HG02870 (cell line): ENCODE measurements at regions not wholly inside any gene's neighbourhood (a gene's known extent, or its start where the extent isn't known, plus 50 kb on each side); places are given as distances from the start of the nearest gene placed in this dataset.

ENCODE experiments used
- ATAC-seq: cut with Tn5 transposase; IDR thresholded peaks from one replicate; pipeline ENCODE4 v1.9.1; 2021; ENCODE audit warnings: mild to moderate bottlenecking, moderate library complexity; ENCODE audit not compliant: unreplicated experiment

DNA sequence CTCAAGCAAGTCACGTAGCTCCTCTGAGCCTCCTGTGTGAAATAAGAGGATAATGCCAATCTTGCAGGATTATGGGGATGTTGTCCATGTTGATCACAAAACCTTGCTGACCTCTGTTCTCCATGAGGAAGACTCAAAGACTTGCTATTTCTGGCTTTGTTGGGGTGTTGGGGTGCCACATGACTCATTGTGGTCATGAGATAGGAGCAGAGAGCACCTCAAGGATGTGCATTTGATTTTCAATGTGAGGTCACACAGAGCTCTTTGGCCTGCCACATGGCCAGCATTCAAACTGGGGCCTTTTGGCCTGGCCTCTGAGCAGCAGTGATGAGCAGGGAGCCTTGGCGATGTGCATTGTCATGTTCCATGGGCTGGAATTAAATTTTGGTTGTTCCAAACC lies 380.3 kb downstream of the GADD45G start:
- ATAC-seq: no peak

DNA sequence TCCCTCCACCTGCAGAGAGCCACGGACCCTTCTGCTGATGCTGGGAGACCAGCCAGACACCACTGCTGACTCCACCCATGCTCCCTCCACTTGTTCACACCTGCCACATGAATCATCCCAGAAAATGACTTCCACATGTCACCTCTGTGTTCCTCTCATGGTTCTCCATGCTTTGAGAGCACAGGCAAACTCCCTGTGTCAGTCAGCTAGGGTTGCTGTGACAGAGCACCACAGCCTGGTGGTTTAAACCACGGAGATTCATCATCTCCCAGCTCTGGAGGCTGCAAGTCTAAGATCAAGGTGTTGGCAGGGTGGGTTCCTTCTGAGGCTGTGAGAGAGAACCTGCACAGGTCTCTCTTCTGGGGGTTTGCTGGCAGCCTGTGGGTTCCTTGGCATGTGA lies 381.4 kb downstream of the GADD45G start:
- ATAC-seq: no peak

DNA sequence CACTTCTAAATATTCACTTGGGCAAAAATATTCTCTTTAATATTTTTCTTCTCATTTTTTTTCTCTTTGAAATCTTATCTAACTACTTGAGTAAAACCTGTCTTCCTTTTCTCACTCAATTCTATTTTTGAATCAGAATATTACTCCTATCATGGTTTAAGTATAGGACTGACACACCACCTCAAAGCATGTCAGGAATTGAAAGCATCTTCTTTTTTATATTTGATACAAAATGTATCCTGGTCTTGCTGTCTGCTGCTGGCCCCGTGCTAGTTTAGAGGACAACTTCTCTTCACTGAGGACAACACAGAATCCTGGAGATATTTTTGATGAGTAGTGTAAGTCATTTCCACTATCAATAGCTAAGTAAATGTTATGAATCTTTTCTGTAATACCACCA lies 383.6 kb downstream of the GADD45G start:
- ATAC-seq: no peak

DNA sequence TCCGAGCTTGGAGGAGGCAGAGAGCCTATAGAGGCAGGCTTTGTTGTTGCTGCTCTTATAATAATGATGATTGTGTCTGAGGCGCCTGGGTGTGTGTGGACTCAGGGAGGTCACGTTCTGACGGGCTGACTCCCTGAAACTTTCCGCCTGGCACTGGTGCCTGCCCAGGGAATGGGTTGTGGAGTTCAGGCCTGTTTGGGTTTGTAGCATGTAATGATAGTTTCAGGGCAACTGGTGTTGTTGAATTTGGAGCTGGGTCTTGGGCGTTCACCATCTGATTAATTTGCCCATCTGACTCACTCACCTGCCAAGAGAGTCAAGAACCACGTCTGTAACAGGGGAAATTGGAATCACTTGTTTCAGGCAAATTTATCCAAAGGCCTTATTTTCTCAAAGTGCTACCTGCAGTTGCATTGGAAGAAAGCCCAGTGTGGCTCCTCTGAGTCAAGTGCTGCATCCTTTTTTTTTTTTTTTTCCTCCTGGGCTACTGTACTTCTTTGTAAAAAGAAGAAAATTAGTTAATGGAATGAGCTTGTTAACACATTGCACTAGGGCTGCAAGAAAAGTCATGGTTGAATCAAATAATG lies 386.5 kb downstream of the GADD45G start:
- ATAC-seq: no peak

DNA sequence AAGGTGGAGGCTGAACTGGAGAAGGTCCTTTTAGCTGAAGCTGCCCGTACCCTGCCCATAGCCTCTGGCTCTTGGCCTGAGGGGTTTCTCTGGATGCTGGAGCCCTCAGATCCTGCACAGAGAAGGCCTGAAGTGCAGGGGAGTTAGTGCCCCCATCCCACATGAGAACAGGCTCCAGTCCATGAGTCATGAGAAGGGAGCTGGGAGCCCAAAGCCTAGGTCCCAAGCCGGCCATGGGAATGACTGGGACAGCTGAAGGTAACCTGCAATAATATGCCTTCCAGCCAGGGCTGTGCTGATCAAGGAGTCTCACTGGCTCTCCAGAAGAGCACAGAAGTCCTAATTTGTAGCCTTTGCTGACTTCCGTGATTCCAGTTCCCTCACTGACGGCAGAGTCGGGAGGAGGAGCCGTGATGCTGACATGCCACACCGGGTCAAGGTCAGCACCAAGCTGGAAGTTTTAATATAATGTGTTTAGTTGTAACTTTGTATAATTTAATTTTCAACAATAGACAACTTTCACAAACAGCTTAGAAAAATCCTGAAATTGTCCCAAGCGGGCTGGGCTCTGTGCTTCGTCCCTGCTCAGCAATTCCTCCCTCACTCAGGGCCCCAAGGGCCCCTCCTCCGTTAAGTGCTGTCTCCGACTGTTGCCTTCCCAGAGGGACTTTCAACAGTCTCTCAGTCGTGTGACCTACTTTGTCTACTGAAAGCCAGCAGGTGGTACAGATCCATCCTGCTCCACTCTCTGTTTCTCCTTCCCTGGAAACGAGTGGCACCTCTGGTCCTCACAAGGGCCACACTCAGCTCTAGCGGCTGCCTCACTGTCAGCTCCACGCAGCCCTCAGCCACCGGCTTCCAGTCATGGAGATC lies 387.8 kb downstream of the GADD45G start:
- ATAC-seq: no peak

DNA sequence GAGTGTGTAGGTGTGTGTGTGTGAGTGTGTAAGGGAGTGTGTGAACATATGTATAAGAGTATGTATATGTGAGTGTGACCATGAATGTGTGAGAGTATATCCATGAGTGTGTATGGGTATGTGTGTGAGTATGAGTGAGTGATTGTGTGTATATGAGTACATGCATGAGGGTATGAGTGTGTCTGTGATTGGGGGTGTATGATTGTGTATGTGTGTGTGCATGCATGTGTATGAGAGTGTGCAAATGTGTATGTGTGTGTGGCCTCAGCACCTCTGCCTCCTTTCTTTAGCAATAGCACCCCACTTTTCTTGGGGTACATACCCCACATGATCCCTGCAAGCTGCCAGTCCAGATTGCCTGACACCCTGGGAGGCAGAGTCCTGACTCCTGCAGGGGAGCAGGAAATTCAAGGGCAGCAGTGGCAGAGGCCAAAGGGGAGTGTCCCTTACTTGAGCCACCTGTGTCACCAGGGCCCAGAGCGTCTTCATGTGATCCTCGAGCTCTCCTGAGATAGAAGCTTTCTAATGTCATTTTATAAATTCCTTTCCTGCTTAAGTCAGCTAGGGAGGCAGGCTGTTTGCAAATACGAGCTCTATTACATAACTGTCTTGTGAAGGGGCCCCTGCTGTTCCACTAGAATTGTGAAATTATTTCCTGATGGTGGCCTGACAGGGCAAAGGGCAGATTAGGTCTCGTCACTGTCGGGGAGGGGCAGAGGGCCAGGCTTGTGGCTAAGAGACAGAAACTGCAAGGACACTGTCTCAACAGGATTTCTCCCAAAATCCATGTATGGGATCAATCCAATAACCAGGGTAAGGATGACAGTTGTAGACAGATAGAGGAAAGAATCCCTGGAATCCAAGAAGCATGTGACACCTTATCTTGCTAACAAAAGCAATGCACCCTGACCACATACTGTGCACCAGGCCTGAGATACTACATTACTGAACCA lies 389.1 kb downstream of the GADD45G start:
- no peak for ATAC-seq

- ATAC-seq: no peak
Observed at GRCh38 chr9:89994988-89995613, 390.3 kb downstream of the GADD45G start.

- no peak for ATAC-seq
Observed at GRCh38 chr9:89996116-89996515, 391.3 kb downstream of the GADD45G start.

DNA sequence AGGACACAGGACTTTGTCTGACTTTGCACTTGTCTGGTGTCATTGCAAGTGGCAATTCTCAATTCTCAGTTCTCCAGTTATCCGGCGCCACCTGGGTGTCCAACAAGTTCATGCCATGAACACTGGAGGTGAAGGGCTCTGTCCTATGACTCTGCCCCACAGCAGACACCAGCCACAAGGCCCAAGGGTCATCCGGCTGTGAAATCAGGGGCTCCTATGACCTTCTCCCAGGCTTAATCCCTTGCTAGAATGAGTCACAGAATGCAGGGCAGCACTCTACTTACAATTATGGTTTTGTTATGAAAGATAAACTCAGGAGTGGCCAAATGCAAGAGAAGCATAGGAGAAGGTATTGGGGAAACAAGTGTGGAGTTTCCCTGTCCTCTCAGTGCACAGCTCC lies 392.0 kb downstream of the GADD45G start:
- ATAC-seq: no peak

GRCh38 chr9:89998633-89999032 lies 393.8 kb downstream of the GADD45G start:
- no peak for ATAC-seq

GRCh38 chr9:89999176-89999533 lies 394.3 kb downstream of the GADD45G start:
- no peak for ATAC-seq

GRCh38 chr9:89999534-90000370 lies 394.9 kb downstream of the GADD45G start:
- peak; percentile 92 for ATAC-seq

DNA sequence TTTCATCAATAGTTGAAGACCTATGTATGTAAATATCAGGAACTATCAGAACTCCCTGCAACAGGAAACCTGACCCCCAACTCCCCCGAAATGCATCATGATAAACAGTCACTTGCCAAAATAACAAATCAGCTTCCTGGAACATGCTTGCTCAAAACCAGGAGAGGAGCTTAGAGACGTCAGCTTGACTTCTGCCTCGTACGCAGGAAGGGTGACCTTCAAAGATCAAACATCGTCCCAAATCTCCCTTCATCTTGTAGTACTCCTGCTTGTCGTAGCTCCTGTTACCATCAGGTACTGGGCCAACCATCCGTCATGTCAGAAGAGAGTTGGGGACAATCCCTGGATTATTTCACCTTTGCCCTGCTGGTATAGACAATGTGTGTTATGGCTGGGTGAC lies 396.1 kb downstream of the GADD45G start:
- no peak for ATAC-seq

DNA sequence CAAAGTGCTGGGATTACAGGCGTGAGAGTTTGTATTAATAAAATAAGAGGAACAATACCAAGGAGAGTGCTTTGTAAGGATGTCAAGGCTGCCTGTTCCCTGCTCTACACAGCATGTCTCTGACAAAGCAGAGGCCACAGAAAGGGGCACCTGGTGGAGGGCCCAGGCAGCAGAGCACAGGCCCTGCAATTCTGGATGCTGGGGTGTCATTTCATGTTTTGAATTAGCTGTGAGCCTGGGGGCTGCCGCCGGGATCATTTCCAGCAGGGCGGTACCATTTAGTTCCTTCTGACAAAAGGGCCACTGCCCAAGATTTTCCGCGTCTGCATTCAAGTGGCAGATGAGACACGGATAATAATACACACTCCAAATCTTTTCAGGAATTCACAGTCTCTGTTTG lies 396.9 kb downstream of the GADD45G start:
- no peak for ATAC-seq

DNA sequence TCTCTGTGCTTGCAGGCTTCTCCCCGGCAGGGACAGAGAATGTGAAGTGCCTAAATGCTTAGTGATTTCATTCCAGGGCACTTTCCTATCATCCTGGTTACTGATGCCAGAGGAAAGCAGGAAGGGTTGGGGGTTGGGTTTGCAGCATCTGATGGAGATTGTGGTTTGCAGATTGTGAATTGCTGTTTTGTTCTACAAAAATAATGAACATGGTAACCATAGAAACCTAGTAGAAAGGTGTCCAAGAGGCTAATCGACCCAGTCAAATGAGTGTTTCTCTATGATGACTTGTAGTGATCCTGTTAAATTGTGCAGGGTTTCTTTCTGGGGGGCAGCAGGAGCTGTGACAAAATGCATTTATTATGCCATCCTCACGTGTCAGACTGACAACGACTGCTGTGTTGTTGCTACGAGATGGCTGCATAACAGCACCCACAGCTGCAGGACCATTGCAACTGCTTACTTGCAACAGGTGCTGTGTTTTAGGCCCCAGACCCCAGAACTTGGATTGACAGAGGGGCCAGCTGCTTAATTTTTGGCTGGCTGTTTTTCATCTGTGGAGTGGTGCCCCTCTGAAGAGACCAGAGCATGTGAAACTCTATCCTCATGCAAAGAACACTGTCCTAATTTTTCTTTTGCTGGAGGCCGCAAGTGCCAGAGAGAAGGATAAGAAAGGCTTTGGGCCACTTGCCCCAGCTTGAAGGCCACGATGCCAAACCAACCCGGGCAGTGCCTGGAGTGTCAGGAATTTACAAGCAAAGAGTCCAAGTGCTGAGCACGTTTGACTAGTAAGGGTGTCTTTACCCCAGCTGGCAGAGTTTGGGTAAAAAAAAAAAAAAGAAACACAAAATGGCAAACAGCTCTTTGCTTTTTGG lies 397.8 kb downstream of the GADD45G start:
- ATAC-seq: no peak

DNA sequence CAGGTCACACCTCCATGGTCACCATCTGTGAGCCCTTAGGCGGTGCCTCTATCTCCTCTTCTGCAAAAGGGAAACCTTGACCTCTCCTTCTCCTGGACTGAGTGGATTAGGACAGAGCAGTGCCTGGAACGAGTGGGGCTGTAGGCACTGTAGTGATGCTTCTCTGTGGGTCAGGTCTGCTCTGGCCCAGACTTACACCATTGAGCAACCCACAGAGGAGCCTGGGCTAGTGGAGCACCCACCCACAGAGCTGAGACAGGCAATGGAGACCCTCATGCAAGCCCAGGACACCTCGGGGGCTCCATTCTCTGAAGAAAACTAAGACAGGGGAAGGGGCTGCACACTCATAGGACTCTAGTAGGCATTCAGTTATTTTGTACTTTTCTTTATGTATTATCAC lies 400.6 kb downstream of the GADD45G start:
- no peak for ATAC-seq

GRCh38 chr9:90007516-90008440 lies 403.0 kb downstream of the GADD45G start:
- no peak for ATAC-seq

DNA sequence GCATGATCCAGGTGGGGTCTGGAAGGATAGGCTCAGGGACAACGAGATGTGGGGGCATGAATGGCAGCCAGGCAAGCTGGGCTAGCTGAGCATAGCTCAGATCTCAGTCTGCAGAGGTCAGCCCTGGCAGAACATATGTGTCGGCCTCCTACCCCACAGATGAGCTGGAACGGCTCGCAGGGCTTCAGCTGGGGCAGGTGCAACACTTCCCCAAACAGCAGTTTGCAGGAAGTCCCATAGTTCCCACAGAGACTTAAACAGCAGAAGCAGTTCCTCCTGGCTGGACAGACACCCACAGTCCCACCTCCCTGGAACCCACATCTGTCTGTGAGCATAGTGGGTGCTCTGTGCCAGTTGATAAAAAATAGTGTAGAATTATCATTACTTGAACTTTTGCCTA lies 404.6 kb downstream of the GADD45G start:
- ATAC-seq: no peak
